GM19468 (cell line): ENCODE measurements at regions not wholly inside any gene's neighbourhood (a gene's known extent, or its start where the extent isn't known, plus 50 kb on each side); places are given as distances from the start of the nearest gene placed in this dataset.
A peak's percentile ranks its signal among the peaks of the same experiment; 100 is the strongest.
"Not testable (repeated sequence)": the region's sequence is repeated elsewhere in the genome, so short reads cannot be mapped to it uniquely, and the experiment has no call there.

Experiments used
- ATAC-seq: cut with Tn5 transposase; IDR thresholded peaks from one replicate; pipeline ENCODE4 v1.9.1; 2021; ENCODE audit warnings: mild to moderate bottlenecking, moderate library complexity, moderate number of reproducible peaks; ENCODE audit not compliant: unreplicated experiment; ENCODE audit errors: extremely low read depth

DNA sequence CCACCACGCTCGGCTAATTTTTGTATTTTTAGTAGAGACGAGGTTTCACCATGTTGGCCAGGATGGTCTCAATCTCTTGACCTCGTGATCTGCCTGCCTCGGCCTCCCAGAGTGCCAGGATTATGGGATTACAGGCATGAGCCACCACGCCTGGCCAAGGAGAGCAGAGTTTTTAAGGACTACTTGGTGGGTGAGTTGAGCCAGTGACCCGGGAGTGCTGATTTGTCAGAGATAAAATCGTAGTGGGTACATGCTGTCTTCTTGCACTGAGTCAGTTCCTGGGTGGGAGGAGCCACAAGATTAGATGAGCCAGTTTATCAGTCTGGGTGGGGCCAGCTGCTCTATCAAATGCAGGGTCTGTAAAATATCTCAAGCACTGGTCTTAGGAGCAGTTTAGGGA lies 361.7 kb downstream of the TYW1 start:
- ATAC-seq = not testable (repeated sequence)

DNA sequence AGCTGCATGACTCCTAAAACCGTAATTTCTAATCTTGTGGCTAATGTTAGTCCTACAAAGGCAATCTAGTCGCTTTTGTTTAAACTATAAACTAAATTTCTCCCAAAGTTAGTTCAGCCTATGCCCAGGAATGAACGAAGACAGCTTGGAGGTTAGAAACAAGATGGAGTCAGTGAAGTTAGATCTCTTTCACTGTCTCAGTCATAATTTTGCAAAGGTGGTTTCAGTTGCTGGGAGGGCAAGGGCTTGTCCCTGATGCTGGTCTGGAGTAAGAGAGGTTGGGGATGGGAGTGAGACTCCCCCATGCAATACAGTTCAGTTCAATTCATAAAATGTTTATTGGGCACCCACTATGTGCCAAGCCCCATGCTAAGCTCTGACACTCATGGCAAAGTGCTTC lies 362.1 kb downstream of the TYW1 start:
- ATAC-seq = not testable (repeated sequence)

DNA sequence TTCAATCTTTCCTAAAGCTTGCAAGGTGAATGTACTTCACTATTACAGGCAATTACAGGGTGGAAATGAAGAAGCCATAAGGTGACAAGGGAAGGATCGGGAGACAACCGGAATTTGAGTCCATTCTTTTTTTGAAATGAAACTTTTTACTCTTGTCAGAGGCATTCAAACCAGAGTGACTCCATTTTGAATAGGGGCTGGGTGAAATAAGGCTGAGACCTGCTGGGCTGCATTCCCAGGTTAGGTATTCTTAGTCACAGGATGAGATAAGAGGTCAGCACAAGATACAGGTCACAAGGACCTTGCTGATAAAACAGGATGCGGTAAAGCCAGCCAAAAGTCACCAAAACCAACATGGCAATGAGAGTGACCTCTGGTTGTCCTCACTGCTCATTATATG lies 363.3 kb downstream of the TYW1 start:
- no peak for ATAC-seq

DNA sequence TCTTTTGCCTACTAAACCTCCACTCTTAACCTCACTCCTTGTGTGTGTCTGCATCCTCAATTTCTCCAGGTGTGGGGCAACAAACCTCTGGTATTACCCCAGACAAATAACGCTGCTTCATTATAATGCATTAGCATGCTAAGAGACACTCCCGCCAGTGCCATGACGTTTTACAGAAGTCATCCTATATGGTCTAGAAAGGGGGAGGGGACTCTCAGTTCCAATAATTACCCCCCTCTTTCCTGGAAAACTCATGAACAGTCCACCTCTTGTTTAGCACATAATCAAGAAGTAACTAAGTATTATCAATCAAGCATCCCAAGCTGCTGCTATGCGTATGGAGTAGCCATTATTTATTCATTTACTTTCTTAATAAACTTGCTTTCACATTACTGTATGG lies 364.5 kb downstream of the TYW1 start:
- no peak for ATAC-seq

DNA sequence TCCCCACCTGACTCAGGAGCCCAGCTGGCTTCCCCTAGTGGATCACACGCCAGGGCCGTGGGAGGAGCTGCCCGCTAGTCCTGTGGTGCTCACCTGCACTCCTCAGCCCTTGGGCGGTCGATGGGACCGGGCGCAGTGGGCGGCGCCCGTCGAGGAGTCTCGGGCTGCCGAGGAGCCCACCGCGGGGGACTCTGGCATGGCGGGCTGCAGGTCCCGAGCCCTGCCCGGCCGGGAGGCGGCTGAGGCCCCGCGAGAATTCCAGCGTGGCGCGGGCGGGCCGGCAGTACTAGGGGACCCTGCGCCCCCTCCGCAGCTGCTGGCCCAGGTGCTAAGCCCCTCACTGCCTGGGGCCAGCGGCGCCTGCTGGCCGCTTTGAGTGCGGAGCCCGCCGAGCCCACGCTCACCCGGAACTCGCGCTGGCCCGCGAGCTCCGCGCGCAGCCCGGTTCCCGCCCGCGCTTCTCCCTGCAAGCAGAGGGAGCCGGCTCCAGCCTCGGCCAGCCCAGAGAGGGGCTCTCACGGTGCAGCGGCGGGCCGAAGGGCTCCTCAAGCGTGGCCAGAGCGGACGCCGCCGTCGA lies 367.9 kb downstream of the TYW1 start:
- ATAC-seq = no peak

DNA sequence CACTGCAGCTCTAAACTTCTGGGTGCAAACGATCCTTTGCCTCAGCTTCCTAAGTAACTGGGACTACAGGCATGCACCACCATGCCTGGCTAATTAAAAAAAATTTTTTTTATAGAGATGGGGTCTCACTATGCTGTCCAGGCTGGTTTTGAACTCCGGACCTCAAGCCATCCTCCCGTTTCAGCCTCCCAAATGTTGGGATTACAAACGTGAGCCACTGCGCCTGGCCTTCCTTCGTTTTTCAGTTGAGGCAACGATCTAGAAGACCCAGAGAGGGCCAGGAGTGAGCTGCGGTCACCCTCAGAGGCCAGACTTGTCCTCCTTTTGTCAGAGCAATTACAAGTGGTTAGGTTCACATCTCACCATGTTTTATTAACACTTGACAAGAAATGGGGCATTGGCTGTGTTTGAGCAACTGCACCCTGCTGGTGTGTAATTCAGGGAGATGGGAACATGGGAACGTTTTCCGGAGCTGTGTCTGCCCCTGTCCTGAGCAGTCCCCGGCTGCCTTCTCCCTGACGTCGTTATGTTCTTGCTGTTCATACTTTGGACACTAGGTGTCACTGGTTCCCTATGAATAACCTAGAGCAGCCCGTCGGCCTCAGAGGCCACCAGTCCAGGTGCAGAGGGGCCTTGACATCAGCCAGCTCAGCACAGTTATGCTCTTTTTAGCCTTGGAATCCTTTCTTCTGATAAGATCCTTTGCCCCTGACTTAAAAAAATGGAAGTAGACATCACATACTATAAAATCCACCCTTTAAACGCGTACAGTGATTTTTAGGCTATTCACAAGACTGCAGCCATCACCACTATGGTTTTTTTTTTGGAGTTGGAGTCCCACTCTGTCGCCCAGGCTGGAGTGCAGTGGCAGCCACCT lies 375.0 kb downstream of the TYW1 start:
- ATAC-seq = peak; percentile 90

DNA sequence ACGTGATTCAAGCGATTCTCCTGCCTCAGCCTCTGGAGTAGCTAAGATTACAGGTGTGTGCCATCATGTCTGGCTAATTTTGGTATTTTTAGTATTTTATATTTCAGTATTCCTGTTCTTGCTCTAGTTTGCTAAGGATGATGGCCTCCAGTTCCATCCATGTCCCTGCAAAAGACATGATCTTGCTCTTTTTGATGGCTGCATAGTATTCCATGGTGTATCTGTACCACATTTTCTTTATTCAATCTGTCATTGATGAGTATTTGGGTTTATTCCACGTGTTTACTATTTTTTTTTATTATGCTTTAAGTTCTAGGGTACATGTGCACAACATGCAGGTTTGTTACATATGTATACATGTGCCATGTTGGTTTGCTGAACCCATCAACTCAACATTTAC lies 376.8 kb downstream of the TYW1 start:
- not testable (repeated sequence) for ATAC-seq

DNA sequence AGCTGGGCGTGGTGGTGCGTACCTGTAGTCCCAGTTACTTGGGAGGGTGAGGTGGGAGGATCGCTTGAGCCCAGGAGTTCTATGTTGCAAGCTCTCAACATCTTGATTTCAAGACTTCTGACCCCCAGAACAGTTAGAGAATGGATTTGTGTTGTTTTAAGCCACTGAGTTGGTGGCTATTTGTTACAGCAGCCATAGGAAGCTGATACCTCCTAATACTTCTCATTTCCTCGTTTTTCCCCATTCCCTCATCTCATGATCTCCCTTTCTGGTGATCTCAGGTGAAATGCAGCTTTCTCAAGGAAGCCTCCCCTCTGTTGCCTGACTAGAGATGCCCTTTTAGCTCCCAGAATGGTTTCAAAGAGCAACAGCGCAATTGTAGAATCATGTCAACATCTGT lies 378.8 kb downstream of the TYW1 start:
- ATAC-seq = no peak

DNA sequence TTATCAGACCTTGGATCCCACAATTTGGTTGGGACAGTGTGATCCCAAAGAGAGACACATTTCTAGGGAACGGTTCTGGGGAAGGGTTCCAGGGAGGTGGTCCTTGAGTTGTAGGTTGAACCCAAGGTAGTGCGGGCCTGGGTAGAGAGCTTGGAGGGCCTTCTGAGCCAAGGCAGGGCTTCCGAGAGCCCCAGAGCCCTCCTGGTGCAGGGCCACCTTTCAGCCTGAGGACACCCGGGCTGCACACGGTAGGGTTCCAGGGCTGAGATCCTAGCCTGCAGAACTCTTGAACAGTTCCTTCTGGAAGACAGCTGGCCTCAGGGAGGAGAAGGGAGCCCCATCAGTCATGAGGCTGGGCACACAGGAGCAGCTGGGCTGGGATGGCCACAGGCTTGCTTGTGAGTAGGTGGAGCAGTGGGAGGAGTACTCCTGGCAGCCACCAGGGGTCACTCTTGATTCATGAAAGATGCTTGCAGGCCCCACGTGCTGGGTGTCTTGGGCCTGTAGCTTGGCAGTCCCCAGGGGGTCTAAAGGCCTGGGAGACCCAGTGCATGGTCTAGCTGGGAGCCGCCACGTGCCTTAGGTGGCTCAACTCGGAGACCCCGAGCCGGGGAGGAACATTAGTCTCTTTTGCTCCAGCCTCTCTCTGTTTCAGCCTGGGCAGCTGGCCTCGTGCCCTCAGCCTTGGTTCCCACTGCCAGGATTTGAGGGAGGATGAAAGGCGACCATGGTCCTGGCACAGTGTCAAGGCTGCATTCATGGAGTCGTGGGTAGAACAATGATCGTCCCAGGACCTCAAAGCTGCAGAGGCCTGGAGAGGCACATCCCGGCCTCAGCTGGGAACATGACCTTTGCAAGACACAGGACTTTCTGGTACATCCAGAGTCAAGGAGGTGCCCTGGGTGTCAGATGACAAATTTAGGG lies 381.6 kb downstream of the TYW1 start:
- peak; percentile 63 for ATAC-seq

DNA sequence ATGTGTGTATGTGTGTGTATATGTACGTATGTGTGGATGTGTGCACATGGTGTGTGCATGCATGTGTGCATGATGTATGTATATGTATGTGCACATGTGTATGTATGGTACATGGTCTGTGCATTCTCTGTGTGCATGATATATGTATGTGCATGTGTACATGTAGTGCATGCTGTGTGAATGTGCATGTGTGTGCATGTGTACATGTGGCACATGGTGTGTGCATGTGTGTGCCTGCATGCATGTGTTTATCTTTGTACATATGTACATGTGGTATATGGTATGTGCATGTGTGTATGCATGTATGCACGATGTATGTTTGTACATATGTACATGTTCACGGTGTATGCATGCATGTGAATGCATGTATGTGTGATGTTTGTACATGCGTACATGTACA lies 383.7 kb downstream of the TYW1 start:
- no peak for ATAC-seq

DNA sequence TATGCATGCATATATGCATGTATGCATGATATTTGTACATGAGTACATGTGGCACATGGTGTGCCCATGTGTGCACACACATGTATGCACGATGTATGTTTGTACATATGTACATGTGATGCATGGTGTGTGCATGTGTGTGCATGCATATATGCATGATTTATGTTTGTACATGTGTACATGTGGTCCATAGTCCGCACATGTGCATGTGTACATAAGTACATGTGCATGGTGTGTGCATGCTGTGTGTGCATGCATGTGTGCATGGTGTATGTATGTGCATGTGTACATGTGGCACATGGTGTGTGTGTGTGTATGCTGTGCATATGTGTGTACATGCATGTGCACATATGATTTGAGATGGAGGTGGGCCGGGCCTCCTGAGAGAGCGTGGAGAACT lies 384.2 kb downstream of the TYW1 start:
- ATAC-seq = no peak

DNA sequence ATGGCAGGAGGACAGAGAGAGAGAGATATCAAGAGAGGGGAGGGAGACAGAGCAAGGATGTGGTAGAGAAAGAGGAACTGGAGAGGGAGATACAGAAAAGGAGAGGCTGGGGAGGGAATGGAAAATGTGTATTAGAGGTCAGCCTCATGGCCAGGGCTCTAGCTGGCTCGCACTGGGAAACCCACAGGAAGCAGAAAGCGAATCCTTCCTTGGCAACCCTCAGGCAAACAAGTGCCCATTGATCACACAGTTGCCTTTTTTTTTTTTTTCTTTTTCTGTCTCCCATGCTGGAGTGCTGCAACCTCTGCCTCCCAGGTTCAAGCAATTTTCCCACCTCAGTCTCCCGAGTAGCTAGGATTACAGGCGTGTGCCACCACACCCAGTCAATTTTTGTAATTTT lies 391.2 kb downstream of the TYW1 start:
- ATAC-seq = no peak

DNA sequence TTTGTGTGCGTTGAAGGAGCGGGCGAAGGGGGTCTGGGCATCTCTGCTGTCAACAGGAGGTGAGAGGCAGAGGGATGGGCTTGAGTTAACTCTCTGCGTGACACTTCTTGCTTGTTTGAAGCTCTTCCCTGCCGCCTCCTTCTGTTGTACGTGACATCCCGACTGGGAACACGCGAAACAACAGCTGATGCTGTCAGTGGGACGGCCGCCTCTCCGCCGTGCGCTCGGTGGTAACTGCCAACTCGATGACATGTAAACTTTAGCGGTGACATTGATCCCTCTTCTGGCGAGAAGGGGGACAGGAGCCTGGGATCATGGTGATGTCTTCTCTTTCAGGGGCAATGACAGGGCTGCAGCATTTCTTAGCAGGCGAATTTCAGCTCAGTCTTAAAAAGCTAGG lies 394.5 kb downstream of the TYW1 start:
- ATAC-seq = no peak

DNA sequence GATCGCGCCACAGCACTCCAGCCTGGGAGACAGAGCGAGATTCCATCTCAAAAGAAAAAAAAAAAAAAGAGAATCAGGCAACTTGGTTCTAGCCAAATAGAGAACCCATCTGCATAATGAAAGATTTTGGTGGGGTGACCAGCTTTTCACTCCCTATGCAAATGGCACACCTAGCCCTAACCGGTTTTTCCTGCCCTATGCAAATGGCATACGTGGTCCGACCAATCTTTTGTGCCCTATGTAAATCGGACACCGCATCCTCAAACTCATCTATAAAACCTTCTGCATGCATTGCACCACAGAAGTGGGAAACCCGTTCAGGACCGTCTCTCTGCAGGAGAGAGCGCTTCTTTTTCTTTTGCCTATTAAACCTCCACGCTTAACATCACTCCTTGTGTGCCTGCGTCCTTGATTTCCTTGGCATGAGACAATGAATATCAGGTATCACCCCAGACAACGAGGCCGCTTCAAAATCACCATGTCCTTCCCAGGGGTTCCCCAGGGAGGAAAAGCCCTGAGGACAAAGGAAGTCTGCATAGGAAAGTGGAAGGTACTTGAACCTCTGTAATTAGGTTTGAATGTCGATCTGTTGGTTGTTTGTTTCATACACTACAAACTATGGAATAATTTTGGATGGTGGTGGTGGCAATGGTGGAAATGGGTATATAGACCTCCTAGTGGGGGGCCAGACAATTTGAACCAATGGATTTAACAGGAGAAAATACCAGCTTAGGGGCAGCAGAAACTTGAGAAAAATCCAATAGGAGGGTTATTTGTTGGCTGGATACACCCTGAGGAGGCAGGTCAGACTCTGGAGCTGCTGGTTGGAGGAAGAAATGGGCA lies 396.2 kb downstream of the TYW1 start:
- no peak for ATAC-seq

DNA sequence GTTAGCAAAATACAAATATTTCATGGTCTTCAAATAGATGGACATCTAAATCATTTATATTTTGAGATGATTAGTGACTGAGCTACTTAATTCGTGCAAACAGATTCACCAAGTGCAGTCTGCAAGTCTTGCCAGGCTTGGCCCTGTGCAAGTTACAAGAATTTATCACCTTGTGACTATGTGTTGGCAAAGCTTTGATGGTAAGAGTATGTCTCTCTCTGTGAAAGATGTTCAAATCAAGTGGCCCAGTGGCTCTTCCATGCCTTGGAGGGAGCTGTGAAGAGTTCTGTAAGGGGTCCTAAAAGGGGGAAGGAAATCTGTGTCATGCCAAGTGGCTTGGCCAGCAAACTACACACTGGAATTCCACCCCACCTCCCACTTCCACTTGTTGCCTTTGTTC lies 397.3 kb downstream of the TYW1 start:
- ATAC-seq = no peak

DNA sequence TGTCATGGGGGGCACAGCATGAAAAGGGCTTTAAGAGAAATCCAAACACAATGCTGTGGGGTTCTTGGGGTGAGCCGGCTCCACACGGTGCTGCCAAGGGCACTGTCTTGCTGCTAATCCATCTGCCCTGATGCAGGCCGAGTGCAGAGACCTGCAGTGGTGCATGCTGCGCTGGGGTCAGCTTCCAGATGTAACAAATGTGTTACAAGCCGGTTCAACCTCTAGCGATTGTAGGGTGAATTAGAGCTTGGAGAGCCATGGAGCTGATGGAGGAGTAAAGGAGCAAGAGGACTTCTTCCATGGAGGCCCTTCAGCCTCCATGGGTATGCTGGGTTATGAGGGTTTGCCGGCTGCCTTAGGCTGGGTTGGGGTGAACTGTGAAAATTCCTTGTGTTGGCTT lies 402.3 kb downstream of the TYW1 start:
- no peak for ATAC-seq

DNA sequence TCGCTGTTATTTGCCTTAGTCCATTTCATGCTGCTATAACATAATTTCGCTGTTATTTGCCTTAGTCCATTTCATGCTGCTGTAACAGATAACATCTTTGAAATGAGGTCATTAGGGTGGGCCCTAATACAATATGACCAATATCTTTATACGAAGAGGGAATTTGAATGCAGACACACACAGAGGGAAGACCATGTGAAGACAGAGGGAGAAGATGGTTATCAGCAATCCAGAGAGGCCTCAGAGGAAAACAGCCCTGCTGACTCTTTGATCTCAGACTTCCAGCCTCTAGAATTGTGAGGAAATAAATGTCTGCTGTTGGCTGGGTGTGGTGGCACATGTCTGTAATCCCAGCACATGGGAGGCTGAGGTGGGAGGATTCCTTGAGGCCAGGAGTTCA lies 404.9 kb downstream of the TYW1 start:
- no peak for ATAC-seq

DNA sequence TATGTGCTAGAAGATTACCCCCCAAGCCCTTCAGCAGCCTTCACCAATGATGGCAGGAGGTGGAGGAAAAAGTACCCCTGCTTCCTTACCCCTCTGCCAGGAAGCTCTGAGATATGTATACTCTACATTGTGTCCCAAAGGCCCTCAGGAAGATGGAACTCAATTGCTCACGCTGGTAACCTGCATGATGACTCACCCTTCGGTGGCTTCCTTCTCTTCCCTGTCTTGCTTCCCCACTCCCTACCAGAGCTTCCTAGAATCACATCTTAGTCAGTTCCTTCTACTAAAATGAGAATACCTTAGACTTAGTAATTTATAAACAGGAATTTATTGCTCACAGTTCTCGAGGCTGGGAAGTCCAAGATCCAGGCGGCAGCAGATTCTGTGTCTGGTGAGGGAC lies 405.6 kb downstream of the TYW1 start:
- no peak for ATAC-seq

DNA sequence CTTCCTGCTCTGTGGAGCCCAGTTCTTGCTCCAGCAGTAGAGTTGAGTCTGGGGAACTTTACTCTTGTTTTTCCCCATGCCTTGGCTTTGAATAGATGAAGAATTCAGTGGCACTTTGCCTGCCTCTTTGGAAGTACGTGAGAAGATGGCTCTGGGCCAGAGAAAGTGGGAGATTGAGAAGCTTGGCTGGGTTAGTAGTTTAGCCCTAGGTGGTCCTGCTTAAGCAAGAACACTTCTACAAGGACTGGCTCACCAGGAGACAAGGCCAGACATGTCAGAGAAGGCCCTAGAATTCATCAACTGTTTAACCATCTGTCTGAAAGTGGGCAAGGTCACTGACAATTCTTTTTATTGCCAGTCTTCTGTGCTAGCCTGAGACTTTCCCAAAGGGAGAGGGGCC lies 410.3 kb downstream of the TYW1 start:
- ATAC-seq = no peak
